ENCODE measurements at regions not wholly inside any gene's neighbourhood (a gene's known extent, or its start where the extent isn't known, plus 50 kb on each side); places are given as distances from the start of the nearest gene placed in this dataset.
"Not testable (repeated sequence)": the region's sequence is repeated elsewhere in the genome, so short reads cannot be mapped to it uniquely, and the experiment has no call there.

GRCh38 chr9:617445-618085 lies 223.9 kb upstream of the DMRT1 start:
- ATAC-seq: peak; percentile 7
- intact Hi-C loops (cut with micrococcal nuclease): no loop called here
- DNase-seq: no peak

- DNase-seq (no peak), ATAC-seq (no peak)
- intact Hi-C loops (cut with micrococcal nuclease): no loop called here
Observed at GRCh38 chr9:618478-618877, 223.0 kb upstream of the DMRT1 start.

GRCh38 chr9:621201-621855 lies 220.2 kb upstream of the DMRT1 start:
- intact Hi-C loops (cut with micrococcal nuclease): no loop called here

GRCh38 chr9:624935-625500 lies 216.5 kb upstream of the DMRT1 start:
- ATAC-seq: peak; percentile 25
- no peak for DNase-seq
- intact Hi-C loops (cut with micrococcal nuclease): no loop called here

More at GRCh38 chr9:621201-621855, 220.2 kb upstream of the DMRT1 start:
- no peak for ATAC-seq
- no peak for DNase-seq

GRCh38 chr9:625613-626012 lies 215.9 kb upstream of the DMRT1 start:
- intact Hi-C loops (cut with micrococcal nuclease): no loop called here
- peak; percentile 20 for ATAC-seq
- no peak for DNase-seq

GRCh38 chr9:626114-626513 lies 215.4 kb upstream of the DMRT1 start:
- intact Hi-C loops (cut with micrococcal nuclease); DNase-seq: not testable (repeated sequence)
- ATAC-seq: peak; percentile 27

- DNase-seq (no peak), ATAC-seq (peak; percentile 44)
- intact Hi-C loops (cut with micrococcal nuclease): no loop called here
Observed at GRCh38 chr9:626596-626995, 214.9 kb upstream of the DMRT1 start.

- intact Hi-C loops (cut with micrococcal nuclease): no loop called here
- peak; percentile 27 for ATAC-seq
Observed at GRCh38 chr9:627336-627970, 214.0 kb upstream of the DMRT1 start.

GRCh38 chr9:629146-629545 lies 212.4 kb upstream of the DMRT1 start:
- intact Hi-C loops (cut with micrococcal nuclease): no loop called here
- no peak for ATAC-seq

More at GRCh38 chr9:627336-627970, 214.0 kb upstream of the DMRT1 start:
- no peak for DNase-seq

GRCh38 chr9:630817-631216 lies 210.7 kb upstream of the DMRT1 start:
- intact Hi-C loops (cut with micrococcal nuclease): no loop called here
- DNase-seq: no peak
- ATAC-seq: no peak

More at GRCh38 chr9:629146-629545, 212.4 kb upstream of the DMRT1 start:
- no peak for DNase-seq

- ATAC-seq (no peak), DNase-seq (no peak)
- intact Hi-C loops (cut with micrococcal nuclease): no loop called here
Observed at GRCh38 chr9:631596-631995, 209.9 kb upstream of the DMRT1 start.

GRCh38 chr9:633461-633860 lies 208.0 kb upstream of the DMRT1 start:
- intact Hi-C loops (cut with micrococcal nuclease): no loop called here
- ATAC-seq (no peak), DNase-seq (no peak)

- intact Hi-C loops (cut with micrococcal nuclease): no loop called here
- ATAC-seq: no peak
- no peak for DNase-seq
Observed at GRCh38 chr9:636931-637591, 204.4 kb upstream of the DMRT1 start.

- ATAC-seq (no peak), DNase-seq (no peak)
- intact Hi-C loops (cut with micrococcal nuclease): no loop called here
Observed at GRCh38 chr9:638152-638551, 203.3 kb upstream of the DMRT1 start.

GRCh38 chr9:642014-642413 lies 199.5 kb upstream of the DMRT1 start:
- intact Hi-C loops (cut with micrococcal nuclease): no loop called here
- DNase-seq (no peak), ATAC-seq (no peak)

GRCh38 chr9:643966-644365 lies 197.5 kb upstream of the DMRT1 start:
- DNase-seq (no peak), ATAC-seq (no peak)
- intact Hi-C loops (cut with micrococcal nuclease): no loop called here

GRCh38 chr9:647522-647921 lies 194.0 kb upstream of the DMRT1 start:
- peak; percentile 26 for ATAC-seq
- intact Hi-C loops (cut with micrococcal nuclease): no loop called here

GRCh38 chr9:649128-650074 lies 192.1 kb upstream of the DMRT1 start:
- DNase-seq: no peak
- intact Hi-C loops (cut with micrococcal nuclease): no loop called here
- ATAC-seq: peak; percentile 46

More at GRCh38 chr9:647522-647921, 194.0 kb upstream of the DMRT1 start:
- no peak for DNase-seq

GRCh38 chr9:650362-650761 lies 191.1 kb upstream of the DMRT1 start:
- ATAC-seq (no peak), DNase-seq (no peak)
- intact Hi-C loops (cut with micrococcal nuclease): no loop called here

Data from left ventricle myocardium superior (tissue), 1 donor.